HL-60 (cell line): ENCODE measurements at regions not wholly inside any gene's neighbourhood (a gene's known extent, or its start where the extent isn't known, plus 50 kb on each side); places are given as distances from the start of the nearest gene placed in this dataset.

Experiments used
- GABPA ChIP-seq: IDR thresholded peaks from 2 replicates; pipeline ENCODE4 v1.6.1; 2012; ENCODE audit warnings: low read depth
- POLR2AphosphoS5 ChIP-seq: IDR thresholded peaks from 2 replicates; pipeline ENCODE4 v1.6.1; 2012; ENCODE audit warnings: low read depth
- TF ChIP-seq, protein P1 (sequence below): IDR thresholded peaks from one replicate; pipeline ENCODE4 v1.5.1; 2011; ENCODE audit warnings: low read length, control low read depth, inconsistent platforms; ENCODE audit not compliant: insufficient read depth

DNA sequence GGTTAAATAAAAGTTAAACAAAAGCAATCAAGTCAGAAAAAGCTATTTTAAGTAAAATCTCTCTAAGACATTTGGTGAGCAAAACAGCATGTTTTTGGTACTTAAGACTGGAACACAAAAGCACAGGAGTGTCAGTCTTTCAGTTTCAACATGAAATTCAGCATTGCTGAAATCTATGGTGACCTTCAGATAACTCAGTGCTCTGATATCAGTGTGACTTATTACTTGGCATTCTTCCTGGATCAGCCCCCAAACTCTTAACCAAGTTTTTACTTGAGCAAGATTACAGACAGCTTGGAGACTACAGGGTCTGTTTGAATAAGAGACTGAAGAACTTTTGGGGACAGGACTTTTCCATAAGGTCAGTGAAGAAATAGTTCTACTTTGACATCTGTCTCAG, 437.2 kb downstream of the RAPGEF2 start:
- no peak for TF ChIP-seq POLR2AphosphoS5
- TF ChIP-seq, protein P1, sequence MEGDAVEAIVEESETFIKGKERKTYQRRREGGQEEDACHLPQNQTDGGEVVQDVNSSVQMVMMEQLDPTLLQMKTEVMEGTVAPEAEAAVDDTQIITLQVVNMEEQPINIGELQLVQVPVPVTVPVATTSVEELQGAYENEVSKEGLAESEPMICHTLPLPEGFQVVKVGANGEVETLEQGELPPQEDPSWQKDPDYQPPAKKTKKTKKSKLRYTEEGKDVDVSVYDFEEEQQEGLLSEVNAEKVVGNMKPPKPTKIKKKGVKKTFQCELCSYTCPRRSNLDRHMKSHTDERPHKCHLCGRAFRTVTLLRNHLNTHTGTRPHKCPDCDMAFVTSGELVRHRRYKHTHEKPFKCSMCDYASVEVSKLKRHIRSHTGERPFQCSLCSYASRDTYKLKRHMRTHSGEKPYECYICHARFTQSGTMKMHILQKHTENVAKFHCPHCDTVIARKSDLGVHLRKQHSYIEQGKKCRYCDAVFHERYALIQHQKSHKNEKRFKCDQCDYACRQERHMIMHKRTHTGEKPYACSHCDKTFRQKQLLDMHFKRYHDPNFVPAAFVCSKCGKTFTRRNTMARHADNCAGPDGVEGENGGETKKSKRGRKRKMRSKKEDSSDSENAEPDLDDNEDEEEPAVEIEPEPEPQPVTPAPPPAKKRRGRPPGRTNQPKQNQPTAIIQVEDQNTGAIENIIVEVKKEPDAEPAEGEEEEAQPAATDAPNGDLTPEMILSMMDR, result no peak
- no peak for TF ChIP-seq GABPA
